NCI-H82 (cell line): ENCODE measurements at regions not wholly inside any gene's neighbourhood (a gene's known extent, or its start where the extent isn't known, plus 50 kb on each side); places are given as distances from the start of the nearest gene placed in this dataset.

Experiments used
- DNase-seq: peaks from one replicate; lab custom pipeline; 2025; lab: John Stamatoyannopoulos, UW

- DNase-seq: no peak
Observed at GRCh38 chr21:22399681-22400514, 1401.7 kb downstream of the NCAM2 start.

- DNase-seq: no peak
Observed at GRCh38 chr21:22409571-22409970, 1411.4 kb downstream of the NCAM2 start.

GRCh38 chr21:22416555-22416954 lies 1418.3 kb downstream of the NCAM2 start:
- DNase-seq: no peak

GRCh38 chr21:22421416-22422180 lies 1423.4 kb downstream of the NCAM2 start:
- DNase-seq: no peak

- DNase-seq: no peak
Observed at GRCh38 chr21:22438428-22439086, 1440.3 kb downstream of the NCAM2 start.

- DNase-seq: no peak
Observed at GRCh38 chr21:22444990-22445389, 1446.8 kb downstream of the NCAM2 start.

GRCh38 chr21:22450507-22450906 lies 1452.3 kb downstream of the NCAM2 start:
- DNase-seq: no peak

- no peak for DNase-seq
Observed at GRCh38 chr21:22456241-22456640, 1458.0 kb downstream of the NCAM2 start.

- no peak for DNase-seq
Observed at GRCh38 chr21:22468893-22469292, 1470.7 kb downstream of the NCAM2 start.

GRCh38 chr21:22474403-22474802 lies 1476.2 kb downstream of the NCAM2 start:
- DNase-seq: no peak

GRCh38 chr21:22476214-22476613 lies 1478.0 kb downstream of the NCAM2 start:
- no peak for DNase-seq

- no peak for DNase-seq
Observed at GRCh38 chr21:22476726-22477646, 1478.8 kb downstream of the NCAM2 start.

- no peak for DNase-seq
Observed at GRCh38 chr21:22490049-22490448, 1491.8 kb downstream of the NCAM2 start.

GRCh38 chr21:22516230-22516629 lies 1518.0 kb downstream of the NCAM2 start:
- DNase-seq: no peak

- no peak for DNase-seq
Observed at GRCh38 chr21:22535630-22536029, 1537.4 kb downstream of the NCAM2 start.

- no peak for DNase-seq
Observed at GRCh38 chr21:22536509-22536908, 1538.3 kb downstream of the NCAM2 start.

GRCh38 chr21:22544747-22545146 lies 1546.5 kb downstream of the NCAM2 start:
- no peak for DNase-seq

- DNase-seq: no peak
Observed at GRCh38 chr21:22552390-22552789, 1554.2 kb downstream of the NCAM2 start.

GRCh38 chr21:22554690-22555316 lies 1556.6 kb downstream of the NCAM2 start:
- no peak for DNase-seq

- DNase-seq: no peak
Observed at GRCh38 chr21:22556829-22557228, 1558.6 kb downstream of the NCAM2 start.

- DNase-seq: no peak
Observed at GRCh38 chr21:22561946-22562345, 1563.7 kb downstream of the NCAM2 start.
